GM21723 (cell line): ENCODE measurements at regions not wholly inside any gene's neighbourhood (a gene's known extent, or its start where the extent isn't known, plus 50 kb on each side); places are given as distances from the start of the nearest gene placed in this dataset.
"Not testable (repeated sequence)": the region's sequence is repeated elsewhere in the genome, so short reads cannot be mapped to it uniquely, and the experiment has no call there.

Experiments used
- ATAC-seq: cut with Tn5 transposase; IDR thresholded peaks from one replicate; pipeline ENCODE4 v1.9.1; 2021; ENCODE audit warnings: mild to moderate bottlenecking, moderate library complexity; ENCODE audit not compliant: unreplicated experiment

- no peak for ATAC-seq
Observed at GRCh38 chr3:22373182-22373581, 622.2 kb upstream of the ZNF385D start.

GRCh38 chr3:22373827-22374226 is 622.8 kb upstream of the ZNF385D start:
- no peak for ATAC-seq

GRCh38 chr3:22377421-22377820 is 626.4 kb upstream of the ZNF385D start:
- no peak for ATAC-seq

- no peak for ATAC-seq
Observed at GRCh38 chr3:22378869-22379268, 627.9 kb upstream of the ZNF385D start.

GRCh38 chr3:22380253-22380652 is 629.2 kb upstream of the ZNF385D start:
- no peak for ATAC-seq

GRCh38 chr3:22381564-22381963 is 630.6 kb upstream of the ZNF385D start:
- not testable (repeated sequence) for ATAC-seq

GRCh38 chr3:22383285-22383684 is 632.3 kb upstream of the ZNF385D start:
- ATAC-seq = no peak

- no peak for ATAC-seq
Observed at GRCh38 chr3:22386107-22386506, 635.1 kb upstream of the ZNF385D start.

- no peak for ATAC-seq
Observed at GRCh38 chr3:22392286-22392685, 641.3 kb upstream of the ZNF385D start.

GRCh38 chr3:22392859-22393258 is 641.8 kb upstream of the ZNF385D start:
- no peak for ATAC-seq

- no peak for ATAC-seq
Observed at GRCh38 chr3:22399566-22399965, 648.6 kb upstream of the ZNF385D start.

GRCh38 chr3:22401499-22401898 is 650.5 kb upstream of the ZNF385D start:
- no peak for ATAC-seq

- ATAC-seq = no peak
Observed at GRCh38 chr3:22414239-22414638, 663.2 kb upstream of the ZNF385D start.

GRCh38 chr3:22416838-22417446 is 665.9 kb upstream of the ZNF385D start:
- not testable (repeated sequence) for ATAC-seq

GRCh38 chr3:22419261-22419660 is 668.3 kb upstream of the ZNF385D start:
- ATAC-seq = no peak

- no peak for ATAC-seq
Observed at GRCh38 chr3:22421589-22421988, 670.6 kb upstream of the ZNF385D start.

GRCh38 chr3:22431334-22431733 is 680.3 kb upstream of the ZNF385D start:
- ATAC-seq = no peak

GRCh38 chr3:22439626-22440025 is 688.6 kb upstream of the ZNF385D start:
- no peak for ATAC-seq

- no peak for ATAC-seq
Observed at GRCh38 chr3:22441711-22442110, 690.7 kb upstream of the ZNF385D start.

GRCh38 chr3:22443571-22444233 is 692.7 kb upstream of the ZNF385D start:
- no peak for ATAC-seq

- ATAC-seq = not testable (repeated sequence)
Observed at GRCh38 chr3:22445336-22445735, 694.3 kb upstream of the ZNF385D start.

GRCh38 chr3:22450786-22451400 is 699.9 kb upstream of the ZNF385D start:
- no peak for ATAC-seq
